PC-9 (cell line): ENCODE measurements at regions not wholly inside any gene's neighbourhood (a gene's known extent, or its start where the extent isn't known, plus 50 kb on each side); places are given as distances from the start of the nearest gene placed in this dataset.

Source experiments
- BruUV-seq: library from RNA; stranded (reverse); fragments of 400-500 nt; replicated peaks from 2 replicates; lab custom pipeline; 2021; lab: Mats Ljungman, UMichigan
- CTCF ChIA-PET: fragments of 300-600 bp; sonication (Branson Sonifier 250); formaldehyde crosslinking; loops from one replicate; lab custom pipeline; 2022; ENCODE audit warnings: antibody characterized with exemption; lab: Charles Lee
- POLR2A ChIA-PET: fragments of 300-600 bp; sonication (Branson Sonifier 250); formaldehyde crosslinking; loops from one replicate; lab custom pipeline; 2022; ENCODE audit warnings: antibody characterized with exemption; ENCODE audit not compliant: unreplicated experiment; lab: Charles Lee
- DNase-seq, 2 experiments: peaks; one replicate each; pipeline versions ENCODE4 v3.0.0 to v3.0.0-alpha.2; 2015 to 2022; ENCODE audit warnings: mixed read lengths in 1 of 2
- H2AFZ ChIP-seq: fragments of 200-600 bp; sonication (generic); 2 replicates; pipeline ENCODE4 v1.8.1; 2017; ENCODE audit warnings: antibody characterized with exemption
- H3F3A ChIP-seq: fragments of 200-600 bp; sonication (generic); 2 replicates; pipeline ENCODE4 v1.8.1; 2017; ENCODE audit warnings: antibody characterized with exemption, mild to moderate bottlenecking, low read depth; ENCODE audit not compliant: insufficient read depth
- H3K27ac ChIP-seq: fragments of 200-600 bp; sonication (generic); 2 replicates; pipeline ENCODE4 v1.6.1; 2016; ENCODE audit warnings: mixed run types
- H3K27me3 ChIP-seq: fragments of 200-600 bp; sonication (generic); 2 replicates; pipeline ENCODE4 v1.6.1; 2016; ENCODE audit warnings: low read depth, mixed run types; ENCODE audit not compliant: insufficient read depth
- H3K36me3 ChIP-seq: fragments of 200-600 bp; sonication (generic); 2 replicates; pipeline ENCODE4 v1.6.1; 2016; ENCODE audit warnings: low read depth, mixed run types
- H3K4me1 ChIP-seq: fragments of 200-600 bp; sonication (generic); replicated peaks from 2 replicates; pipeline ENCODE4 v1.6.1; 2016; ENCODE audit warnings: mixed run types; ENCODE audit not compliant: insufficient read depth
- H3K4me2 ChIP-seq: fragments of 200-600 bp; sonication (generic); 2 replicates; pipeline ENCODE4 v1.6.1; 2017; ENCODE audit warnings: mixed run types
- H3K4me3 ChIP-seq: fragments of 200-600 bp; sonication (generic); 2 replicates; pipeline ENCODE4 v1.6.1; 2016; ENCODE audit warnings: mixed run types
- H3K79me2 ChIP-seq: fragments of 200-600 bp; sonication (generic); 2 replicates; pipeline ENCODE4 v1.6.1; 2017; ENCODE audit warnings: low read depth, mixed run types
- H3K9me2 ChIP-seq: fragments of 200-600 bp; sonication (generic); 2 replicates; pipeline ENCODE4 v1.8.1; 2017; ENCODE audit warnings: mild to moderate bottlenecking; ENCODE audit not compliant: insufficient read depth
- H3K9me3 ChIP-seq: fragments of 200-600 bp; sonication (generic); 2 replicates; pipeline ENCODE4 v1.8.1; 2016; ENCODE audit warnings: low read depth; ENCODE audit not compliant: insufficient read depth
- H4K20me1 ChIP-seq: fragments of 200-600 bp; sonication (generic); 2 replicates; pipeline ENCODE4 v1.8.1; 2017; ENCODE audit not compliant: insufficient read depth
- CTCF ChIP-seq: fragments of 200-600 bp; sonication (generic); conservative IDR thresholded peaks from 2 replicates; pipeline ENCODE4 v1.6.1; 2017; ENCODE audit warnings: mixed run types, antibody characterized with exemption, mild to moderate bottlenecking, moderate library complexity
- EZH2 ChIP-seq: fragments of 200-600 bp; sonication (generic); IDR thresholded peaks from 2 replicates; pipeline ENCODE4 v1.8.0; 2017; ENCODE audit warnings: antibody characterized with exemption, low read depth
- intact Hi-C: fragments of 100-400 bp; cut with micrococcal nuclease; formaldehyde crosslinking; loops from one replicate; pipeline ENCODE4 v1.10.0; 2022; ENCODE audit not compliant: unreplicated experiment

GRCh38 chr4:35217331-35217730 lies 1027.0 kb downstream of the ARAP2 start:
- H3K9me3 ChIP-seq: no peaks in the 10 kb centered on the region; the same call in 1 of the 2 replicates
- H3K4me2 ChIP-seq: no peak overlapping the region
- H3K4me1 ChIP-seq: no peaks in the 10 kb centered on the region
- intact Hi-C loops: no loop called here
- ChIA-PET CTCF (no interaction called here), POLR2A (interaction anchor here (0.6 kb wide), 1 partner anchor 110 kb away, joined by 11 read pairs; no protein-coding TSS in a partner anchor)
- no peaks in the 10 kb centered on the region for H3K79me2 ChIP-seq
- H4K20me1 ChIP-seq: no peaks in the 10 kb centered on the region
- no peaks in the 10 kb centered on the region for H3K9me2 ChIP-seq
- TF ChIP-seq CTCF: no peak
- no peak for TF ChIP-seq EZH2
- no peak overlapping the region for H3K4me3 ChIP-seq
- no TSS peak for BruUV-seq
- H3K27ac ChIP-seq: no peak overlapping the region
- DNase-seq: no peak
- no peaks in the 10 kb centered on the region for H3F3A ChIP-seq
- H3K36me3 ChIP-seq: no peaks in the 10 kb centered on the region
- H3K27me3 ChIP-seq: no peaks in the 10 kb centered on the region
- no peak overlapping the region for H2AFZ ChIP-seq

GRCh38 chr4:35228313-35228712 lies 1016.0 kb downstream of the ARAP2 start:
- Histone ChIP-seq H3K9me2 (no peaks in the 10 kb centered on the region), H3K36me3 (no peaks in the 10 kb centered on the region), H3F3A (no peaks in the 10 kb centered on the region), H4K20me1 (no peaks in the 10 kb centered on the region), H3K27ac (no peak overlapping the region), H3K9me3 (no peaks in the 10 kb centered on the region), H3K79me2 (no peaks in the 10 kb centered on the region), H3K4me1 (no peaks in the 10 kb centered on the region), H2AFZ (no peak overlapping the region), H3K4me2 (no peak overlapping the region), H3K27me3 (no peaks in the 10 kb centered on the region), H3K4me3 (no peak overlapping the region)
- TF ChIP-seq CTCF: no peak
- TF ChIP-seq EZH2: no peak
- POLR2A ChIA-PET: no interaction called here
- intact Hi-C loops: no loop called here
- CTCF ChIA-PET: no interaction called here
- no peak for DNase-seq
- BruUV-seq: no TSS peak

GRCh38 chr4:35229021-35229420 lies 1015.3 kb downstream of the ARAP2 start:
- H3K4me3 ChIP-seq: no peak overlapping the region
- ChIA-PET CTCF (no interaction called here), POLR2A (no interaction called here)
- H3K79me2 ChIP-seq: no peaks in the 10 kb centered on the region
- H3K27me3 ChIP-seq: no peaks in the 10 kb centered on the region
- no peak for DNase-seq
- intact Hi-C loops: no loop called here
- no peaks in the 10 kb centered on the region for H3K9me3 ChIP-seq
- BruUV-seq: no TSS peak
- no peaks in the 10 kb centered on the region for H3K9me2 ChIP-seq
- H3K36me3 ChIP-seq: no peaks in the 10 kb centered on the region
- H3K4me1 ChIP-seq: no peaks in the 10 kb centered on the region
- no peak overlapping the region for H3K4me2 ChIP-seq
- no peak for TF ChIP-seq EZH2
- TF ChIP-seq CTCF: no peak
- H3F3A ChIP-seq: no peaks in the 10 kb centered on the region
- H3K27ac ChIP-seq: no peak overlapping the region
- no peaks in the 10 kb centered on the region for H4K20me1 ChIP-seq
- H2AFZ ChIP-seq: no peak overlapping the region
